ENCODE measurements at regions not wholly inside any gene's neighbourhood (a gene's known extent, or its start where the extent isn't known, plus 50 kb on each side); places are given as distances from the start of the nearest gene placed in this dataset.

GRCh38 chr2:153391131-153391530 lies 87.4 kb downstream of the RPRM start:
- no peak for TF ChIP-seq CTCF (IDR thresholded peaks at IDR 0.05)
- no peaks in the 10 kb centered on the region for H3K4me1 Mint-ChIP-seq (ENCODE audit: low read depth)
- no peak overlapping the region for H3K4me3 Mint-ChIP-seq
- H3K27me3 Mint-ChIP-seq (ENCODE audit: insufficient read depth), result no peaks in the 10 kb centered on the region
- no peak for DNase-seq
- peaks cover 26% of the 10 kb centered on the region for H3K9me3 Mint-ChIP-seq
- H3K27ac Mint-ChIP-seq, result no peak overlapping the region
- no peaks in the 10 kb centered on the region for H3K36me3 Mint-ChIP-seq (ENCODE audit: low read depth)

- no peaks in the 10 kb centered on the region for H3K27me3 Mint-ChIP-seq (ENCODE audit: insufficient read depth)
- no peak for TF ChIP-seq CTCF (IDR thresholded peaks at IDR 0.05)
- DNase-seq, result no peak
- no peak overlapping the region for H3K4me3 Mint-ChIP-seq
- no peaks in the 10 kb centered on the region for H3K36me3 Mint-ChIP-seq (ENCODE audit: low read depth)
- no peak overlapping the region for H3K27ac Mint-ChIP-seq
- H3K9me3 Mint-ChIP-seq, result peaks cover 24% of the 10 kb centered on the region
- H3K4me1 Mint-ChIP-seq (ENCODE audit: low read depth), result no peaks in the 10 kb centered on the region
Measured at GRCh38 chr2:153388246-153388645, 90.3 kb downstream of the RPRM start.

- Mint-ChIP-seq H3K27ac (no peak overlapping the region), H3K4me1 (ENCODE audit: low read depth) (no peaks in the 10 kb centered on the region), H3K9me3 (peaks cover 24% of the 10 kb centered on the region), H3K27me3 (ENCODE audit: insufficient read depth) (no peaks in the 10 kb centered on the region), H3K36me3 (ENCODE audit: low read depth) (no peaks in the 10 kb centered on the region), H3K4me3 (no peak overlapping the region)
- no peak for DNase-seq
- TF ChIP-seq CTCF (IDR thresholded peaks at IDR 0.05), result no peak
Measured at GRCh38 chr2:153387203-153387602, 91.4 kb downstream of the RPRM start.

GRCh38 chr2:153386481-153386897 lies 92.1 kb downstream of the RPRM start:
- H3K36me3 Mint-ChIP-seq (ENCODE audit: low read depth), result no peaks in the 10 kb centered on the region
- H3K27me3 Mint-ChIP-seq (ENCODE audit: insufficient read depth), result no peaks in the 10 kb centered on the region
- TF ChIP-seq CTCF (IDR thresholded peaks at IDR 0.05), result no peak
- no peak overlapping the region for H3K27ac Mint-ChIP-seq
- H3K9me3 Mint-ChIP-seq, result peaks cover 24% of the 10 kb centered on the region
- H3K4me3 Mint-ChIP-seq, result no peak overlapping the region
- H3K4me1 Mint-ChIP-seq (ENCODE audit: low read depth), result no peaks in the 10 kb centered on the region
- no peak for DNase-seq

GRCh38 chr2:153373510-153374279 lies 104.9 kb downstream of the RPRM start:
- no peak for TF ChIP-seq CTCF (IDR thresholded peaks at IDR 0.05)
- no peak overlapping the region for H3K4me3 Mint-ChIP-seq
- no peak overlapping the region for H3K27ac Mint-ChIP-seq
- H3K36me3 Mint-ChIP-seq (ENCODE audit: low read depth), result no peaks in the 10 kb centered on the region
- no peaks in the 10 kb centered on the region for H3K27me3 Mint-ChIP-seq (ENCODE audit: insufficient read depth)
- no peaks in the 10 kb centered on the region for H3K4me1 Mint-ChIP-seq (ENCODE audit: low read depth)
- DNase-seq, result no peak
- peaks cover 24% of the 10 kb centered on the region for H3K9me3 Mint-ChIP-seq

Measured in HFFc6 (cell line).